ENCODE measurements at regions not wholly inside any gene's neighbourhood (a gene's known extent, or its start where the extent isn't known, plus 50 kb on each side); places are given as distances from the start of the nearest gene placed in this dataset.

- no peak overlapping the region for H2AFZ ChIP-seq (ENCODE audit: control insufficient read depth, low read length)
- no peak for FAIRE-seq
- H3K9me1 ChIP-seq (ENCODE audit: control insufficient read depth, extremely low read depth, insufficient read depth, low read length) = no peaks in the 10 kb centered on the region
- no peak overlapping the region for H3K27ac ChIP-seq (ENCODE audit: control insufficient read depth, insufficient read depth, low read length)
- no peaks in the 10 kb centered on the region for H3K9me3 ChIP-seq (ENCODE audit: control insufficient read depth, low read depth, low read length)
- dilution Hi-C loops (cut with MboI; ENCODE audit: extremely low pct_ligation_motif_present, low sequenced_read_pairs) = no loop called here
- no peak overlapping the region for H3K9ac ChIP-seq (ENCODE audit: control insufficient read depth, extremely low read depth, insufficient read depth, low read length)
- no peak overlapping the region for H3K4me3 ChIP-seq (ENCODE audit: control insufficient read depth in 2 of 3, extremely low read depth in 1 of 3, insufficient read depth in 2 of 3, low read depth in 1 of 3, low read length in 3 of 3)
- no peak for DNase-seq (ENCODE audit: low read depth, low spot score)
- no peaks in the 10 kb centered on the region for H3K36me3 ChIP-seq (ENCODE audit: control insufficient read depth in 2 of 2, extremely low read depth in 1 of 2, insufficient read depth in 2 of 2, low read length in 2 of 2)
- no peaks in the 10 kb centered on the region for H3K27me3 ChIP-seq (ENCODE audit: control insufficient read depth, extremely low read depth, insufficient read depth, low read length)
- H3K79me2 ChIP-seq (ENCODE audit: control insufficient read depth, insufficient read depth, low read length) = no peaks in the 10 kb centered on the region
- H4K20me1 ChIP-seq (ENCODE audit: control insufficient read depth, extremely low read depth, insufficient read depth, low read length) = no peaks in the 10 kb centered on the region
- no peaks in the 10 kb centered on the region for H3K4me1 ChIP-seq (ENCODE audit: control insufficient read depth, extremely low read depth, insufficient read depth, low read length)
- TF ChIP-seq CTCF (optimal IDR thresholded peaks at IDR 0.05 in 1 of 3, IDR thresholded peaks at IDR 0.05 in 1 of 3, conservative IDR thresholded peaks at IDR 0.05 in 1 of 3; ENCODE audit: extremely low read depth in 1 of 3, insufficient read depth in 2 of 3, low read length in 3 of 3) (peak; percentile 29 to 47 (median 34)), EZH2 (IDR thresholded peaks at IDR 0.05; ENCODE audit: low read length) (no peak)
- H3K4me2 ChIP-seq (ENCODE audit: control insufficient read depth, extremely low read depth, insufficient read depth, low read depth, low read length) = no peak overlapping the region
Observed at GRCh38 chrX:112147206-112147605, 64.6 kb upstream of the TRPC5 start.

DNA sequence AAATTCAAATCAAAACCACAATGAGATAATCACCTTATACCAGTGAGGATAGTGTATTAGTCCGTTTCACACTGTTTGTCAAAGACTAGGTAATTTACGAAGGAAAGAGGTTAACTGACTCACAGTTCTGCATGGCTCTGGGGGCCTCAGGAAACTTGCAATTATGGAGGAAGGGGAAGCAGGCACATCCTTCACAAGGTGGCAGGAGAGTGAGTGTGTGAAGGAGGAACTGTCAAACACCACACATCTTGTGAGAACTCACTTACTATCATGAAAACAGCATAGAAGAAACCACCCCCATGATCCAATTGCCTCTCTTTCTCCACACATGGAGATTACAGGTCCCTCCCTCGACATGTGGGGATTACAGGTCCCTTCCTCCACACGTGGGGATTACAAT is 54.7 kb upstream of the TRPC5 start:
- Histone ChIP-seq H4K20me1 (ENCODE audit: control insufficient read depth, extremely low read depth, insufficient read depth, low read length) (no peaks in the 10 kb centered on the region), H3K4me3 (ENCODE audit: control insufficient read depth in 2 of 3, extremely low read depth in 1 of 3, insufficient read depth in 2 of 3, low read depth in 1 of 3, low read length in 3 of 3) (no peak overlapping the region), H3K27ac (ENCODE audit: control insufficient read depth, insufficient read depth, low read length) (no peak overlapping the region), H3K9ac (ENCODE audit: control insufficient read depth, extremely low read depth, insufficient read depth, low read length) (no peak overlapping the region), H2AFZ (ENCODE audit: control insufficient read depth, low read length) (no peak overlapping the region), H3K36me3 (ENCODE audit: control insufficient read depth in 2 of 2, extremely low read depth in 1 of 2, insufficient read depth in 2 of 2, low read length in 2 of 2) (no peaks in the 10 kb centered on the region), H3K9me1 (ENCODE audit: control insufficient read depth, extremely low read depth, insufficient read depth, low read length) (no peaks in the 10 kb centered on the region), H3K27me3 (ENCODE audit: control insufficient read depth, extremely low read depth, insufficient read depth, low read length) (no peaks in the 10 kb centered on the region), H3K79me2 (ENCODE audit: control insufficient read depth, insufficient read depth, low read length) (no peaks in the 10 kb centered on the region), H3K4me1 (ENCODE audit: control insufficient read depth, extremely low read depth, insufficient read depth, low read length) (no peaks in the 10 kb centered on the region), H3K4me2 (ENCODE audit: control insufficient read depth, extremely low read depth, insufficient read depth, low read depth, low read length) (no peak overlapping the region), H3K9me3 (ENCODE audit: control insufficient read depth, low read depth, low read length) (no peaks in the 10 kb centered on the region)
- FAIRE-seq (no peak), DNase-seq (ENCODE audit: low read depth, low spot score) (no peak)
- TF ChIP-seq CTCF (optimal IDR thresholded peaks at IDR 0.05 in 1 of 3, IDR thresholded peaks at IDR 0.05 in 1 of 3, conservative IDR thresholded peaks at IDR 0.05 in 1 of 3; ENCODE audit: extremely low read depth in 1 of 3, insufficient read depth in 2 of 3, low read length in 3 of 3) (no peak), EZH2 (IDR thresholded peaks at IDR 0.05; ENCODE audit: low read length) (no peak)
- dilution Hi-C loops (cut with MboI; ENCODE audit: extremely low pct_ligation_motif_present, low sequenced_read_pairs) = no loop called here

All from keratinocyte (primary cell).